ENCODE measurements at regions not wholly inside any gene's neighbourhood (a gene's known extent, or its start where the extent isn't known, plus 50 kb on each side); places are given as distances from the start of the nearest gene placed in this dataset.

DNA sequence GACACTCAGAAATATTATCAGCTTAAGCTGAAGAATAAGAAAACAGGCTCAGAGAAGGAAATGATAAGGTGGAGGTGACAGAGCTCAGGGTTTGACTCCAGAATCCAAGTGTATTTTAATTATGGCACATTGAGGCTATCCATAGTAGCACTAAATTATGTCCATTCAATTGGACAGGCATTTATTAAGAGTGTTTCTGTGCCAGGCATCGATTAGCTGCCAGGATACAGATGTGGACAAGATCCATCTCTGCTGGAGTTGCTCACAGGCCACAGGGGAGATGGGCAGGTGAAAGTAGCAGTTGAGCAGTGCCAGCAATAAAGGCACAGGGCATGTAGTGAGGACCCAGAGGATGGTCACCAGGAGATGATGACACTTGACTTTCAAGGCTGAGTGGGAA, 592.5 kb downstream of the INSC start:
- DNase-seq: no peak
- Histone ChIP-seq H3K27me3 (no peaks in the 10 kb centered on the region), H3K9me3 (peaks cover 0 to 11% (median 0%) of the 10 kb centered on the region in 11 donors), H3K4me3 (no peak overlapping the region), H3K27ac (no peak overlapping the region), H3K4me1 (peaks cover 0 to 24% (median 4%) of the 10 kb centered on the region in 9 donors), H3K36me3 (no peaks in the 10 kb centered on the region)
- no peak for ATAC-seq
- TF ChIP-seq, protein P1, sequence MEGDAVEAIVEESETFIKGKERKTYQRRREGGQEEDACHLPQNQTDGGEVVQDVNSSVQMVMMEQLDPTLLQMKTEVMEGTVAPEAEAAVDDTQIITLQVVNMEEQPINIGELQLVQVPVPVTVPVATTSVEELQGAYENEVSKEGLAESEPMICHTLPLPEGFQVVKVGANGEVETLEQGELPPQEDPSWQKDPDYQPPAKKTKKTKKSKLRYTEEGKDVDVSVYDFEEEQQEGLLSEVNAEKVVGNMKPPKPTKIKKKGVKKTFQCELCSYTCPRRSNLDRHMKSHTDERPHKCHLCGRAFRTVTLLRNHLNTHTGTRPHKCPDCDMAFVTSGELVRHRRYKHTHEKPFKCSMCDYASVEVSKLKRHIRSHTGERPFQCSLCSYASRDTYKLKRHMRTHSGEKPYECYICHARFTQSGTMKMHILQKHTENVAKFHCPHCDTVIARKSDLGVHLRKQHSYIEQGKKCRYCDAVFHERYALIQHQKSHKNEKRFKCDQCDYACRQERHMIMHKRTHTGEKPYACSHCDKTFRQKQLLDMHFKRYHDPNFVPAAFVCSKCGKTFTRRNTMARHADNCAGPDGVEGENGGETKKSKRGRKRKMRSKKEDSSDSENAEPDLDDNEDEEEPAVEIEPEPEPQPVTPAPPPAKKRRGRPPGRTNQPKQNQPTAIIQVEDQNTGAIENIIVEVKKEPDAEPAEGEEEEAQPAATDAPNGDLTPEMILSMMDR (IDR thresholded peaks at IDR 0.05): no peak
- 81 to 93% methylated on average over 1 of the region's 1 CpG for WGBS, 2 donors
- intact Hi-C loops (cut with DNase I): no loop called here

DNA sequence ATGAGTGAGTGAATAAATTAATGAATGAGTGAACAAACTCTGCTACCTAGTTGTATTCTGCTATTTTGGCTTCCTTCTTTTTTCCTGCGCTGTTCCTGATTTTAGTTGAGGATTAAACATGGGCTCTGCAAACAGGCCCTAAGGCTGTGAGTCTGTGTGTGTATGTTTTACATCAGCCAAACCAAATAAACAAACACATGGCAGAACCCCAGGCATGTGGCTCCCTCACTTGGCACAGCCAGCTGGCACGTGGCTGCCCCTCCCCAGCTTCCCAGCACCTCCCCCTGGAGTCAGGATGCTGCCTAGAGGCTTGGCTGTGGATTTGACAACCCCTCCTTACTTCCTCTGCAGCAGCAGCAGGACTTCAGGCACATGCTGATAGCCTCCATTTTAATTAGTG, 593.2 kb downstream of the INSC start:
- peak overlapping the region in 2 of 10 donors; percentile 9 to 18 for H3K27ac ChIP-seq
- 26 to 42% methylated on average over 2 of the region's 2 CpGs for WGBS, 2 donors
- H3K36me3 ChIP-seq: no peaks in the 10 kb centered on the region
- peaks cover 0 to 11% (median 0%) of the 10 kb centered on the region in 11 donors for H3K9me3 ChIP-seq
- H3K4me1 ChIP-seq: peaks cover 0 to 24% (median 4%) of the 10 kb centered on the region in 9 donors
- no peaks in the 10 kb centered on the region for H3K27me3 ChIP-seq
- TF ChIP-seq, protein P1 (IDR thresholded peaks at IDR 0.05): peak in 3 of 9 donors; percentile 6 to 25 (median 7)
- no peak overlapping the region for H3K4me3 ChIP-seq
- intact Hi-C loops (cut with DNase I): no loop called here
- peak; percentile 27 to 45 for DNase-seq
- peak in 7 of 8 donors; percentile 55 to 80 (median 69) for ATAC-seq

DNA sequence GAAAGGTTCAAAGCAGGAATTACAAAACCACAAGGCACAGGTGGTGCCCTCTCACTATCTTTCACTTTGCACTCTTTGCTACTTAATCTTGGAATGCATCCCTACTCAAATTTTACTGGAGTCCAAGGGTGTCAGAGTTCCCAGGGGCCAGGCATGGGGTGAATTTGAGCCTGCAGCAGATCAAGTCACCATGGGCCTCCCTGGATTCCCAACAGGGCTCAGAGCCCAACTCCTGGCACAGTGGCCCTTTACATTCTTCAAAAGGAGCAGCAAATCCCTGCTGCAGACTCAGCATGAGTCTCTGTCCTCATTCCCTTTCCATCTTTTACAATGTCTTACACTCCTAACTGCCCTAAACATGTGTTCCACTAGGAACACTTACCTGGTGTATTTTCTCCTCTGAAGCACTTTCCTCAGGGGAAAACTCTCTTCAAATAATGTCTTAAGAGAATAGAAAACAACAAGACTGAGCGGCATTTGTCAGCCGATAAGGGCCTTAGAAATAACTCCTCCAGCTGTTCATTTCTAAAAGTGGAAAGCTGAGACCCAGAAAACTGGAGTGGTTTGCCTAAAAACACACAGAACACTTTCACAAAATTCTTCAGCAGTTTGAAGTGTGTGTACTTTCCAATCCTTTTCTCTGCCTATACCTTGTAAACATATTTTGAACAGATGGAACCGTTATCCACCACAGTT, 596.0 kb downstream of the INSC start:
- intact Hi-C loops (cut with DNase I): no loop called here
- 68 to 72% methylated on average over 3 of the region's 3 CpGs for WGBS, 2 donors
- Histone ChIP-seq H3K27me3 (no peaks in the 10 kb centered on the region), H3K27ac (peak overlapping the region in 3 of 10 donors; percentile 15 to 48 (median 34)), H3K4me3 (no peak overlapping the region), H3K36me3 (no peaks in the 10 kb centered on the region), H3K4me1 (peaks cover 0 to 24% (median 4%) of the 10 kb centered on the region in 9 donors), H3K9me3 (peaks cover 0 to 5% (median 0%) of the 10 kb centered on the region in 11 donors)
- TF ChIP-seq, protein P1 (IDR thresholded peaks at IDR 0.05): no peak
- DNase-seq: no peak
- no peak for ATAC-seq

DNA sequence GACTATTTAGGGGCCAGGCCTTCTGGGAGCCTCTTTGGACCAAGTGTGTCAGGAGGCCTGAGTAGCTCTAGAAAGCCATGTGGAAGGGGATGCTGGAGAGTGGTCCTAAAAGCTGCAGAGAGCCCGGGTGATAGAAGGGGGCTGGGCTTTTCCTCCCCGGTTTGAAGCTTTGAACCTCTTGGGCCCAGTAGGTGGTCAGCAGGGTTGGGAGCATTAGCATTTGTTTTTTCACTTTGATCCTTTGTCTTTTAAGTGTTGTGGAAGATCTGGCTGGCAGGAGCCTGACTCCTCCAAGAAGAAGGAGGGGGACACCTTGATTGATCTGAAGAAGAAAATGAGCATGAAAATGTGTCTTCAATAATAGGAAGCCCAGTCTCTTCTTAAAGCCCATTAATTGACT, 596.6 kb downstream of the INSC start:
- peak overlapping the region in 3 of 10 donors; percentile 15 to 48 (median 34) for H3K27ac ChIP-seq
- peaks cover 0 to 24% (median 4%) of the 10 kb centered on the region in 9 donors for H3K4me1 ChIP-seq

More for the DNA sequence above, 596.6 kb downstream of the INSC start:
- 69 to 72% methylated on average over 2 of the region's 2 CpGs for WGBS, 2 donors
- Histone ChIP-seq H3K4me3 (no peak overlapping the region), H3K9me3 (peaks cover 0 to 5% (median 0%) of the 10 kb centered on the region in 11 donors), H3K27me3 (no peaks in the 10 kb centered on the region), H3K36me3 (no peaks in the 10 kb centered on the region)
- intact Hi-C loops (cut with DNase I): no loop called here
- DNase-seq: no peak
- ATAC-seq: no peak
- TF ChIP-seq, protein P1 (IDR thresholded peaks at IDR 0.05): no peak

Data from heart right ventricle (tissue), 16 donors.